Vagina (tissue), 2 donors: ENCODE measurements at regions not wholly inside any gene's neighbourhood (a gene's known extent, or its start where the extent isn't known, plus 50 kb on each side); places are given as distances from the start of the nearest gene placed in this dataset.

Experiments
- POLR2A ChIP-seq, 2 donors: fragments of 450-650 bp; IDR thresholded peaks; one replicate each; pipeline ENCODE4 v1.6.1; 2017; ENCODE audit warnings: antibody characterized with exemption in 2 of 2, mild to moderate bottlenecking in 2 of 2, moderate library complexity in 2 of 2
- POLR2AphosphoS5 ChIP-seq, 2 donors: sonication (generic); formaldehyde crosslinking; IDR thresholded peaks; one replicate each; pipeline ENCODE4 v1.9.0; 2017; ENCODE audit warnings: antibody characterized with exemption in 2 of 2, mild to moderate bottlenecking in 2 of 2, low read depth in 1 of 2; ENCODE audit not compliant: insufficient read depth in 1 of 2
- TF ChIP-seq, protein P1 (sequence below), 3 experiments: fragments of 450-650 bp in 2 of 3; fragments of 200-600 bp in 1 of 3; sonication (generic) in 1 of 3; IDR thresholded peaks; one replicate each; pipeline ENCODE4 v1.5.1; 2017 to 2019; ENCODE audit warnings: antibody characterized with exemption in 3 of 3, mild to moderate bottlenecking in 2 of 3, moderate library complexity in 2 of 3

DNA sequence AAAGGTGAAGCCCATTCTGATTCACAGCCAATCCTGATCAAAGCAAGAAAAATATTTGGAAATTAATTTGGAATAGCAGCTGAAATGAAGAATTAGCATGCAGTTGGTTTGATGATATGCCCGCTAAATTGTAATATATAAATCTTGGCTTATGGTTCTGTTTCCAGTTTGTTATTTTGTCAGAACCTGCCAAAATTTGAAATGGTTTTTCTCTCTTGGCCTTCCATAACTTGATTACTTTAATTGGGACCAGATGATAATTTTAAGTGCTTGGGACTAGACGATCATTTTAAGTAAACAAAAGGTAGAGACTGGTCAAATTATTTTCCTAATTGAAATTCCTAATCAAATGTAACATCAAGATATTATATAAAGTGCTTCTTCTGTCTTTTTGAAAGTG is 842.4 kb downstream of the TBL1XR1 start:
- TF ChIP-seq, protein P1, sequence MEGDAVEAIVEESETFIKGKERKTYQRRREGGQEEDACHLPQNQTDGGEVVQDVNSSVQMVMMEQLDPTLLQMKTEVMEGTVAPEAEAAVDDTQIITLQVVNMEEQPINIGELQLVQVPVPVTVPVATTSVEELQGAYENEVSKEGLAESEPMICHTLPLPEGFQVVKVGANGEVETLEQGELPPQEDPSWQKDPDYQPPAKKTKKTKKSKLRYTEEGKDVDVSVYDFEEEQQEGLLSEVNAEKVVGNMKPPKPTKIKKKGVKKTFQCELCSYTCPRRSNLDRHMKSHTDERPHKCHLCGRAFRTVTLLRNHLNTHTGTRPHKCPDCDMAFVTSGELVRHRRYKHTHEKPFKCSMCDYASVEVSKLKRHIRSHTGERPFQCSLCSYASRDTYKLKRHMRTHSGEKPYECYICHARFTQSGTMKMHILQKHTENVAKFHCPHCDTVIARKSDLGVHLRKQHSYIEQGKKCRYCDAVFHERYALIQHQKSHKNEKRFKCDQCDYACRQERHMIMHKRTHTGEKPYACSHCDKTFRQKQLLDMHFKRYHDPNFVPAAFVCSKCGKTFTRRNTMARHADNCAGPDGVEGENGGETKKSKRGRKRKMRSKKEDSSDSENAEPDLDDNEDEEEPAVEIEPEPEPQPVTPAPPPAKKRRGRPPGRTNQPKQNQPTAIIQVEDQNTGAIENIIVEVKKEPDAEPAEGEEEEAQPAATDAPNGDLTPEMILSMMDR (IDR thresholded peaks at IDR 0.05) = no peak
- no peak for TF ChIP-seq POLR2AphosphoS5 (IDR thresholded peaks at IDR 0.05; ENCODE audit: insufficient read depth in 1 of 2, low read depth in 1 of 2)
- TF ChIP-seq POLR2A (IDR thresholded peaks at IDR 0.05) = no peak
